ENCODE measurements at regions not wholly inside any gene's neighbourhood (a gene's known extent, or its start where the extent isn't known, plus 50 kb on each side); places are given as distances from the start of the nearest gene placed in this dataset.

DNA sequence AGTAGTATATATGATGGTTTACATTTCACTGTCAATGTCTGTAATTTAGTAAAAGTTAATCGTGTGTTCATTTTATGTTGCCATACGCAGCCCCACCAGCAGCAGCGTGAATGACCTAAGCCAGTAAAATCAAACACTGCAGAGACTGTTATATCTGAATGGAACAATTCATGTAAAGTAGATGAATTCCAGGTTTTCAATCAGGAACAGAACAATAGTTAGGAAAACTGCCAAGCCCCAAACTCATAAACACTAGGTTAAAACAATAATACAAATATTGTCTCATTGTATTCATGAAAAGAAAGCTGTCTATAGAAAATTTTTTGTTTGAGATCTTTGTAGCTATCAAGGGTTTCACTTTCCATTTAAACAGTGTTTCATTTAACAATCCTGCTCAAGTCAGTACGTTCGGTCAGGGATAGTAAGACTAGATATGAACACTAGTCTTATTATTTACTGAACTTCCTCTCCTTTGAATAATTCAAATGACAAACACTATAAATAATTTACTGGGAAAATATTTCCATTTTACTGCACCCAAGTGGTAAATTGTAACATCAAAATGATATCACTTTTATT is 256.8 kb upstream of the FLRT2 start:
- no peaks in the 10 kb centered on the region for H3K9me3 ChIP-seq
- TF ChIP-seq FOSB (CRISPR knock-in tag; IDR thresholded peaks at IDR 0.05) = no peak
- no peak for TF ChIP-seq EP300 (IDR thresholded peaks at IDR 0.05)
- TF ChIP-seq EHF (CRISPR knock-in tag; IDR thresholded peaks at IDR 0.05) = no peak
- TF ChIP-seq MAFK (IDR thresholded peaks at IDR 0.05; ENCODE audit: partially characterized antibody) = no peak
- TF ChIP-seq CBX8 (IDR thresholded peaks at IDR 0.05) = no peak
- TF ChIP-seq TFCP2L1 (CRISPR knock-in tag; IDR thresholded peaks at IDR 0.05) = no peak
- no peak for TF ChIP-seq ZNF302 (CRISPR knock-in tag; IDR thresholded peaks at IDR 0.05)
- TF ChIP-seq RFX5 (IDR thresholded peaks at IDR 0.05) = no peak
- TF ChIP-seq HOXB13 (CRISPR knock-in tag; IDR thresholded peaks at IDR 0.05; ENCODE audit: low read depth) = no peak
- no peak for TF ChIP-seq ZSCAN20 (CRISPR knock-in tag; IDR thresholded peaks at IDR 0.05)
- no peak for TF ChIP-seq SREBF2 (IDR thresholded peaks at IDR 0.05)
- no peak for TF ChIP-seq MAZ (IDR thresholded peaks at IDR 0.05; ENCODE audit: borderline replicate concordance, low read depth, low read length)
- no peak for TF ChIP-seq RAD21 (conservative IDR thresholded peaks at IDR 0.05 in 1 of 2, IDR thresholded peaks at IDR 0.05 in 1 of 2)
- TF ChIP-seq, protein P1, sequence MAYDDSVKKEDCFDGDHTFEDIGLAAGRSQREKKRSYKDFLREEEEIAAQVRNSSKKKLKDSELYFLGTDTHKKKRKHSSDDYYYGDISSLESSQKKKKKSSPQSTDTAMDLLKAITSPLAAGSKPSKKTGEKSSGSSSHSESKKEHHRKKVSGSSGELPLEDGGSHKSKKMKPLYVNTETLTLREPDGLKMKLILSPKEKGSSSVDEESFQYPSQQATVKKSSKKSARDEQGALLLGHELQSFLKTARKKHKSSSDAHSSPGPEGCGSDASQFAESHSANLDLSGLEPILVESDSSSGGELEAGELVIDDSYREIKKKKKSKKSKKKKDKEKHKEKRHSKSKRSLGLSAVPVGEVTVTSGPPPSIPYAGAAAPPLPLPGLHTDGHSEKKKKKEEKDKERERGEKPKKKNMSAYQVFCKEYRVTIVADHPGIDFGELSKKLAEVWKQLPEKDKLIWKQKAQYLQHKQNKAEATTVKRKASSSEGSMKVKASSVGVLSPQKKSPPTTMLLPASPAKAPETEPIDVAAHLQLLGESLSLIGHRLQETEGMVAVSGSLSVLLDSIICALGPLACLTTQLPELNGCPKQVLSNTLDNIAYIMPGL (CRISPR knock-in tag; IDR thresholded peaks at IDR 0.05; ENCODE audit: borderline replicate concordance) = no peak
- TF ChIP-seq, protein P2, sequence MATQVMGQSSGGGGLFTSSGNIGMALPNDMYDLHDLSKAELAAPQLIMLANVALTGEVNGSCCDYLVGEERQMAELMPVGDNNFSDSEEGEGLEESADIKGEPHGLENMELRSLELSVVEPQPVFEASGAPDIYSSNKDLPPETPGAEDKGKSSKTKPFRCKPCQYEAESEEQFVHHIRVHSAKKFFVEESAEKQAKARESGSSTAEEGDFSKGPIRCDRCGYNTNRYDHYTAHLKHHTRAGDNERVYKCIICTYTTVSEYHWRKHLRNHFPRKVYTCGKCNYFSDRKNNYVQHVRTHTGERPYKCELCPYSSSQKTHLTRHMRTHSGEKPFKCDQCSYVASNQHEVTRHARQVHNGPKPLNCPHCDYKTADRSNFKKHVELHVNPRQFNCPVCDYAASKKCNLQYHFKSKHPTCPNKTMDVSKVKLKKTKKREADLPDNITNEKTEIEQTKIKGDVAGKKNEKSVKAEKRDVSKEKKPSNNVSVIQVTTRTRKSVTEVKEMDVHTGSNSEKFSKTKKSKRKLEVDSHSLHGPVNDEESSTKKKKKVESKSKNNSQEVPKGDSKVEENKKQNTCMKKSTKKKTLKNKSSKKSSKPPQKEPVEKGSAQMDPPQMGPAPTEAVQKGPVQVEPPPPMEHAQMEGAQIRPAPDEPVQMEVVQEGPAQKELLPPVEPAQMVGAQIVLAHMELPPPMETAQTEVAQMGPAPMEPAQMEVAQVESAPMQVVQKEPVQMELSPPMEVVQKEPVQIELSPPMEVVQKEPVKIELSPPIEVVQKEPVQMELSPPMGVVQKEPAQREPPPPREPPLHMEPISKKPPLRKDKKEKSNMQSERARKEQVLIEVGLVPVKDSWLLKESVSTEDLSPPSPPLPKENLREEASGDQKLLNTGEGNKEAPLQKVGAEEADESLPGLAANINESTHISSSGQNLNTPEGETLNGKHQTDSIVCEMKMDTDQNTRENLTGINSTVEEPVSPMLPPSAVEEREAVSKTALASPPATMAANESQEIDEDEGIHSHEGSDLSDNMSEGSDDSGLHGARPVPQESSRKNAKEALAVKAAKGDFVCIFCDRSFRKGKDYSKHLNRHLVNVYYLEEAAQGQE (IDR thresholded peaks at IDR 0.05) = no peak
- DNase-seq (ENCODE audit: low read depth in 1 of 2, low spot score in 1 of 2) = no peak
- FAIRE-seq = no peak
- no peak overlapping the region for H3K4me2 ChIP-seq
- H3K27ac ChIP-seq = no peak overlapping the region
- ChIA-PET CTCF (no interaction called here), POLR2A (no interaction called here)
- ATAC-seq = no peak
- WGBS (ENCODE audit: missing lambda C conversion rate) = 66% methylated on average over 5 of the region's 5 CpGs
- H3K4me1 ChIP-seq = no peaks in the 10 kb centered on the region
- no peak overlapping the region for H3K4me3 ChIP-seq

DNA sequence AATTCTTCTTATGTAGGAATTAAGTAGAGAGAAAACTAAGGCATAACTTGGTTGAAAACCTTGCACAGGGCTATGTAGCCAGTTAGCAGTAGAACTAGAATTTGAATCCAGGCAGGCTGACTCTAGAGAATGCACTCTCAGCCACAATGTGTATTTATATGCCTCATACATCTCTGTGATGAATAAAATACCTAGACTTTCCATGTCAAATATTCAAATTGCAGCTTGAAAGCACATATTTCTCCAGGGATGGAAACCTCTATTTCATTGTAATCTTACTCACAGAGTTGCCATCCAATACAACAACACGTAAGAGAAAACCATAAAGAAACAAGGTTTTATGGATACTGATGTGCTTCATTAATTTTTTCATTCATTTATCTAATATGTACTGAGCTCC is 256.0 kb upstream of the FLRT2 start:
- Histone ChIP-seq H3K4me2 (no peak overlapping the region), H3K4me3 (no peak overlapping the region), H3K4me1 (no peaks in the 10 kb centered on the region), H3K27ac (no peak overlapping the region), H3K9me3 (no peaks in the 10 kb centered on the region)
- DNase-seq (ENCODE audit: low read depth in 1 of 2, low spot score in 1 of 2) (no peak), FAIRE-seq (no peak), ATAC-seq (no peak)
- ChIA-PET CTCF (no interaction called here), POLR2A (no interaction called here)
- WGBS (ENCODE audit: missing lambda C conversion rate) = 65% methylated on average over 1 of the region's 1 CpG
- TF ChIP-seq PHF8 (IDR thresholded peaks at IDR 0.05; ENCODE audit: borderline replicate concordance, low read depth) = no peak
- no peak for TF ChIP-seq NR3C1 (IDR thresholded peaks at IDR 0.05)
- TF ChIP-seq TP53 (CRISPR knock-in tag; IDR thresholded peaks at IDR 0.05) = no peak
- TF ChIP-seq EHF (CRISPR knock-in tag; IDR thresholded peaks at IDR 0.05) = no peak
- TF ChIP-seq, protein P3, sequence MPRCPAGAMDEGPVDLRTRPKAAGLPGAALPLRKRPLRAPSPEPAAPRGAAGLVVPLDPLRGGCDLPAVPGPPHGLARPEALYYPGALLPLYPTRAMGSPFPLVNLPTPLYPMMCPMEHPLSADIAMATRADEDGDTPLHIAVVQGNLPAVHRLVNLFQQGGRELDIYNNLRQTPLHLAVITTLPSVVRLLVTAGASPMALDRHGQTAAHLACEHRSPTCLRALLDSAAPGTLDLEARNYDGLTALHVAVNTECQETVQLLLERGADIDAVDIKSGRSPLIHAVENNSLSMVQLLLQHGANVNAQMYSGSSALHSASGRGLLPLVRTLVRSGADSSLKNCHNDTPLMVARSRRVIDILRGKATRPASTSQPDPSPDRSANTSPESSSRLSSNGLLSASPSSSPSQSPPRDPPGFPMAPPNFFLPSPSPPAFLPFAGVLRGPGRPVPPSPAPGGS (IDR thresholded peaks at IDR 0.05) = no peak
